RWPE2 (cell line): ENCODE measurements at regions not wholly inside any gene's neighbourhood (a gene's known extent, or its start where the extent isn't known, plus 50 kb on each side); places are given as distances from the start of the nearest gene placed in this dataset.

Source experiments
- ATAC-seq: fragments of 200-7000 bp; cut with Tn5 transposase; 3 replicates; pipeline ENCODE4 v1.9.1; 2021; ENCODE audit warnings: low read depth
- DNase-seq: peaks from one replicate; pipeline ENCODE4 v3.0.0-alpha.2; 2020; ENCODE audit warnings: low spot score
- H3K27ac ChIP-seq: fragments of 450-650 bp; 2 replicates; pipeline ENCODE4 v1.5.1; 2017; ENCODE audit warnings: mild to moderate bottlenecking; ENCODE audit not compliant: poor library complexity, severe bottlenecking
- H3K27me3 ChIP-seq: fragments of 250-450 bp; sonication (Bioruptor Pico); 2 replicates; pipeline ENCODE4 v1.5.1; 2021; ENCODE audit warnings: mild to moderate bottlenecking, moderate library complexity; ENCODE audit not compliant: insufficient read depth, poor library complexity, severe bottlenecking
- H3K36me3 ChIP-seq: fragments of 250-450 bp; sonication (Bioruptor Pico); 2 replicates; pipeline ENCODE4 v1.5.1; 2020; ENCODE audit warnings: low read depth, mild to moderate bottlenecking, moderate library complexity
- H3K4me1 ChIP-seq: fragments of 250-450 bp; sonication (Bioruptor Pico); 2 replicates; pipeline ENCODE4 v1.5.1; 2021; ENCODE audit warnings: mild to moderate bottlenecking, moderate library complexity; ENCODE audit not compliant: insufficient read depth, poor library complexity, severe bottlenecking
- H3K4me3 ChIP-seq: fragments of 250-450 bp; sonication (Bioruptor Pico); 2 replicates; pipeline ENCODE4 v1.5.1; 2021; ENCODE audit warnings: mild to moderate bottlenecking, moderate library complexity; ENCODE audit not compliant: severe bottlenecking
- H3K9me3 ChIP-seq: fragments of 250-450 bp; sonication (Bioruptor Pico); 2 replicates; pipeline ENCODE4 v1.5.1; 2021; ENCODE audit warnings: mild to moderate bottlenecking, moderate library complexity; ENCODE audit not compliant: severe bottlenecking
- CTCF ChIP-seq: fragments of 450-650 bp; IDR thresholded peaks from one replicate; pipeline ENCODE4 v1.5.1; 2017; ENCODE audit warnings: mild to moderate bottlenecking, moderate library complexity; ENCODE audit not compliant: poor library complexity, severe bottlenecking

GRCh38 chr11:79786961-79787360 is 346.1 kb upstream of the TENM4 start:
- Histone ChIP-seq H3K27me3 (no peaks in the 10 kb centered on the region), H3K4me3 (no peak overlapping the region), H3K36me3 (no peaks in the 10 kb centered on the region)

GRCh38 chr11:79783833-79784232 is 343.0 kb upstream of the TENM4 start:
- DNase-seq, result no peak
- Histone ChIP-seq H3K4me1 (no peaks in the 10 kb centered on the region), H3K4me3 (no peak overlapping the region), H3K9me3 (no peaks in the 10 kb centered on the region), H3K27me3 (no peaks in the 10 kb centered on the region), H3K36me3 (no peaks in the 10 kb centered on the region), H3K27ac (no peak overlapping the region)
- TF ChIP-seq CTCF, result no peak
- ATAC-seq, result no peak

More at GRCh38 chr11:79786961-79787360, 346.1 kb upstream of the TENM4 start:
- no peak overlapping the region for H3K27ac ChIP-seq
- TF ChIP-seq CTCF, result no peak
- ATAC-seq (no peak), DNase-seq (no peak)
- H3K9me3 ChIP-seq, result no peaks in the 10 kb centered on the region
- no peaks in the 10 kb centered on the region for H3K4me1 ChIP-seq

GRCh38 chr11:79768343-79768742 is 327.5 kb upstream of the TENM4 start:
- no peaks in the 10 kb centered on the region for H3K9me3 ChIP-seq
- no peaks in the 10 kb centered on the region for H3K36me3 ChIP-seq
- H3K4me3 ChIP-seq, result no peak overlapping the region
- no peak for DNase-seq
- H3K27me3 ChIP-seq, result no peaks in the 10 kb centered on the region
- no peak for TF ChIP-seq CTCF
- no peak for ATAC-seq
- no peaks in the 10 kb centered on the region for H3K4me1 ChIP-seq
- H3K27ac ChIP-seq, result no peak overlapping the region

- Histone ChIP-seq H3K36me3 (no peaks in the 10 kb centered on the region), H3K4me3 (no peak overlapping the region), H3K27me3 (no peaks in the 10 kb centered on the region), H3K4me1 (no peaks in the 10 kb centered on the region), H3K9me3 (no peaks in the 10 kb centered on the region), H3K27ac (no peak overlapping the region)
- DNase-seq, result no peak
- no peak for TF ChIP-seq CTCF
- no peak for ATAC-seq
Measured at GRCh38 chr11:79762279-79762921, 321.6 kb upstream of the TENM4 start.

GRCh38 chr11:79758325-79758724 is 317.5 kb upstream of the TENM4 start:
- no peak for ATAC-seq
- Histone ChIP-seq H3K27me3 (no peaks in the 10 kb centered on the region), H3K9me3 (no peaks in the 10 kb centered on the region), H3K27ac (no peak overlapping the region), H3K36me3 (no peaks in the 10 kb centered on the region), H3K4me1 (no peaks in the 10 kb centered on the region), H3K4me3 (no peak overlapping the region)
- no peak for DNase-seq
- TF ChIP-seq CTCF, result no peak
